Stimulated activated CD4-positive, alpha-beta T cell treated with anti-CD3 and anti-CD28 coated beads, TNF-alpha, amount 100 ng/mL, for 4 hours (primary cell): ENCODE measurements at regions not wholly inside any gene's neighbourhood (a gene's known extent, or its start where the extent isn't known, plus 50 kb on each side); places are given as distances from the start of the nearest gene placed in this dataset.

ENCODE experiments used
- DNase-seq, 3 experiments: peaks; one replicate each; pipeline ENCODE4 v3.0.0-alpha.2; 2020; ENCODE audit warnings: low read depth in 3 of 3

- DNase-seq, result no peak
Measured at GRCh38 chr2:196482119-196483065, 157.1 kb upstream of the CCDC150 start.

GRCh38 chr2:196486146-196486545 is 153.4 kb upstream of the CCDC150 start:
- DNase-seq, result no peak

GRCh38 chr2:196487417-196487816 is 152.1 kb upstream of the CCDC150 start:
- DNase-seq, result no peak

- no peak for DNase-seq
Measured at GRCh38 chr2:196489371-196489770, 150.1 kb upstream of the CCDC150 start.

- DNase-seq, result no peak
Measured at GRCh38 chr2:196492946-196493345, 146.6 kb upstream of the CCDC150 start.

- no peak for DNase-seq
Measured at GRCh38 chr2:196498962-196499361, 140.6 kb upstream of the CCDC150 start.

GRCh38 chr2:196499686-196500085 is 139.8 kb upstream of the CCDC150 start:
- DNase-seq, result no peak

- no peak for DNase-seq
Measured at GRCh38 chr2:196500686-196501431, 138.7 kb upstream of the CCDC150 start.

GRCh38 chr2:196501836-196502235 is 137.7 kb upstream of the CCDC150 start:
- DNase-seq, result no peak

- DNase-seq, result no peak
Measured at GRCh38 chr2:196502386-196502785, 137.1 kb upstream of the CCDC150 start.

- no peak for DNase-seq
Measured at GRCh38 chr2:196503398-196503797, 136.1 kb upstream of the CCDC150 start.

GRCh38 chr2:196504788-196505187 is 134.7 kb upstream of the CCDC150 start:
- DNase-seq, result no peak

GRCh38 chr2:196510246-196510645 is 129.3 kb upstream of the CCDC150 start:
- DNase-seq, result no peak

GRCh38 chr2:196511258-196512168 is 128.0 kb upstream of the CCDC150 start:
- DNase-seq, result no peak

GRCh38 chr2:196513796-196514526 is 125.6 kb upstream of the CCDC150 start:
- DNase-seq, result no peak

GRCh38 chr2:196514641-196515040 is 124.9 kb upstream of the CCDC150 start:
- no peak for DNase-seq

GRCh38 chr2:196515051-196515450 is 124.5 kb upstream of the CCDC150 start:
- DNase-seq, result no peak

- DNase-seq, result no peak
Measured at GRCh38 chr2:196515608-196516007, 123.9 kb upstream of the CCDC150 start.

- no peak for DNase-seq
Measured at GRCh38 chr2:196516564-196516963, 123.0 kb upstream of the CCDC150 start.

- DNase-seq, result no peak
Measured at GRCh38 chr2:196520605-196521004, 118.9 kb upstream of the CCDC150 start.
